Natural killer cell (primary cell): ENCODE measurements at regions not wholly inside any gene's neighbourhood (a gene's known extent, or its start where the extent isn't known, plus 50 kb on each side); places are given as distances from the start of the nearest gene placed in this dataset.

Source experiments
- ATAC-seq, 3 donors: fragments of 150-1000 bp in 2 of 3; fragments of 200-7000 bp in 1 of 3; cut with Tn5 transposase; 1 replicate in 1 of 3; 2 replicates in 2 of 3; pipeline ENCODE4 v1.10.0; 2021; ENCODE audit warnings: mild to moderate bottlenecking in 2 of 3, moderate library complexity in 2 of 3
- DNase-seq, 2 donors: peaks; one replicate each; pipeline versions ENCODE4 v3.0.0 to v3.0.0-alpha.2; 2013 to 2021; ENCODE audit warnings: mixed read lengths in 1 of 2
- H3K27ac ChIP-seq: one replicate; pipeline ENCODE4 v1.5.1; 2013; ENCODE audit warnings: mild to moderate bottlenecking, low read length
- H3K27me3 ChIP-seq: one replicate; pipeline ENCODE4 v1.6.1; 2013; ENCODE audit warnings: low read length; ENCODE audit not compliant: control insufficient read depth, insufficient read depth
- H3K36me3 ChIP-seq: one replicate; pipeline ENCODE4 v1.6.1; 2013; ENCODE audit warnings: low read length; ENCODE audit not compliant: control insufficient read depth, insufficient read depth
- H3K4me1 ChIP-seq: one replicate; pipeline ENCODE4 v1.6.1; 2013; ENCODE audit warnings: low read length; ENCODE audit not compliant: control insufficient read depth, insufficient read depth
- H3K4me3 ChIP-seq: one replicate; pipeline ENCODE4 v1.5.1; 2013; ENCODE audit warnings: low read length
- H3K9me3 ChIP-seq: one replicate; pipeline ENCODE4 v1.6.1; 2013; ENCODE audit warnings: low read length; ENCODE audit not compliant: control insufficient read depth, insufficient read depth
- H3K27ac Mint-ChIP-seq, 2 donors: one replicate each; pipeline ENCODE4 v1.8.0; 2022; ENCODE audit warnings: mild to moderate bottlenecking in 2 of 2, mixed read lengths in 2 of 2, moderate library complexity in 1 of 2
- H3K27me3 Mint-ChIP-seq, 2 donors: one replicate each; pipeline ENCODE4 v1.8.0; 2022; ENCODE audit warnings: low read depth in 2 of 2, mixed read lengths in 2 of 2
- H3K36me3 Mint-ChIP-seq: one replicate; pipeline ENCODE4 v1.8.0; 2022; ENCODE audit warnings: mixed read lengths
- H3K4me1 Mint-ChIP-seq, 2 donors: one replicate each; pipeline ENCODE4 v1.8.0; 2022; ENCODE audit warnings: mixed read lengths in 2 of 2
- H3K4me3 Mint-ChIP-seq: one replicate; pipeline ENCODE4 v1.8.0; 2022; ENCODE audit warnings: mild to moderate bottlenecking, moderate library complexity, mixed read lengths
- H3K9me3 Mint-ChIP-seq, 2 donors: one replicate each; pipeline ENCODE4 v1.8.0; 2022; ENCODE audit warnings: mixed read lengths in 2 of 2
- WGBS: methylation state at CpG from one replicate; pipeline ENCODE4 v1.1.7; 2013; ENCODE audit warnings: missing lambda C conversion rate; ENCODE audit not compliant: insufficient coverage; 5-methylcytosine and 5-hydroxymethylcytosine counted together
- intact Hi-C: fragments of 100-400 bp; cut with micrococcal nuclease; formaldehyde crosslinking; loops from one replicate; pipeline ENCODE4 v1.14.2; 2022
- TF ChIP-seq, protein P1 (sequence below): fragments of 200-600 bp; IDR thresholded peaks from one replicate; pipeline ENCODE4 v1.8.0; 2022; ENCODE audit warnings: antibody characterized with exemption

- Mint-ChIP-seq H3K27me3 (no peaks in the 10 kb centered on the region), H3K4me1 (peaks cover 67 to 81% of the 10 kb centered on the region in 2 donors), H3K9me3 (no peaks in the 10 kb centered on the region), H3K4me3 (no peak overlapping the region), H3K36me3 (no peaks in the 10 kb centered on the region), H3K27ac (peak overlapping the region; percentile 12 to 50)
- no peaks in the 10 kb centered on the region for H3K9me3 ChIP-seq
- H3K27me3 ChIP-seq: no peaks in the 10 kb centered on the region
- H3K4me3 ChIP-seq: no peak overlapping the region
- DNase-seq (no peak), ATAC-seq (no peak)
- peaks cover 93% of the 10 kb centered on the region for H3K4me1 ChIP-seq
- intact Hi-C loops: no loop called here
- peaks cover 14% of the 10 kb centered on the region for H3K36me3 ChIP-seq
- TF ChIP-seq, protein P1, sequence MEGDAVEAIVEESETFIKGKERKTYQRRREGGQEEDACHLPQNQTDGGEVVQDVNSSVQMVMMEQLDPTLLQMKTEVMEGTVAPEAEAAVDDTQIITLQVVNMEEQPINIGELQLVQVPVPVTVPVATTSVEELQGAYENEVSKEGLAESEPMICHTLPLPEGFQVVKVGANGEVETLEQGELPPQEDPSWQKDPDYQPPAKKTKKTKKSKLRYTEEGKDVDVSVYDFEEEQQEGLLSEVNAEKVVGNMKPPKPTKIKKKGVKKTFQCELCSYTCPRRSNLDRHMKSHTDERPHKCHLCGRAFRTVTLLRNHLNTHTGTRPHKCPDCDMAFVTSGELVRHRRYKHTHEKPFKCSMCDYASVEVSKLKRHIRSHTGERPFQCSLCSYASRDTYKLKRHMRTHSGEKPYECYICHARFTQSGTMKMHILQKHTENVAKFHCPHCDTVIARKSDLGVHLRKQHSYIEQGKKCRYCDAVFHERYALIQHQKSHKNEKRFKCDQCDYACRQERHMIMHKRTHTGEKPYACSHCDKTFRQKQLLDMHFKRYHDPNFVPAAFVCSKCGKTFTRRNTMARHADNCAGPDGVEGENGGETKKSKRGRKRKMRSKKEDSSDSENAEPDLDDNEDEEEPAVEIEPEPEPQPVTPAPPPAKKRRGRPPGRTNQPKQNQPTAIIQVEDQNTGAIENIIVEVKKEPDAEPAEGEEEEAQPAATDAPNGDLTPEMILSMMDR: no peak
- 93% methylated on average over 22 of the region's 22 CpGs for WGBS
- H3K27ac ChIP-seq: no peak overlapping the region
Observed at GRCh38 chr17:77378318-77379064, 237.7 kb downstream of the SEC14L1 start.

DNA sequence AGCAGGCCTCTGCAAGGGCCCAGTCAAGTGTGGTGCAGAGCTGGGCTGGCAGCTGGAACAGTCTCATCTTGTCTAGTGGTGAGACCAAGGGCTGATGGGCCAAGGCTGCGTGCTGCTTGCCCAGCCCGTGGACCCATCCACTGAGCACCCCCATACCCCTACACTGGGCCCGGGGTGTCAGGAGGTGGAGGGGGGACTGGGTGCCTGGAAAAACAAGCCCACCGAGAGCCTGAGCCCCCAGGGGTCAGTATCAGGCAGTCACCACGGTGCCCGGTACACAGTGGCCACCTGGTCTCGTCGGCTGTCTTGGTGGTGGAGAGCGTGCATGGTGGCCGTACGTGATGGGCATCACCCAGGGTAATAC is 238.3 kb downstream of the SEC14L1 start:
- H3K4me1 ChIP-seq: peaks cover 99% of the 10 kb centered on the region
- no peak for DNase-seq
- 95% methylated on average over 8 of the region's 11 CpGs for WGBS
- no peak overlapping the region for H3K27ac ChIP-seq
- H3K4me3 ChIP-seq: no peak overlapping the region
- Mint-ChIP-seq H3K9me3 (no peaks in the 10 kb centered on the region), H3K4me1 (peaks cover 70 to 82% of the 10 kb centered on the region in 2 donors), H3K36me3 (no peaks in the 10 kb centered on the region), H3K27ac (no peak overlapping the region), H3K27me3 (no peaks in the 10 kb centered on the region), H3K4me3 (no peak overlapping the region)
- H3K36me3 ChIP-seq: peaks cover 16% of the 10 kb centered on the region
- no peaks in the 10 kb centered on the region for H3K9me3 ChIP-seq
- ATAC-seq: no peak
- TF ChIP-seq, protein P1: no peak
- intact Hi-C loops: no loop called here
- H3K27me3 ChIP-seq: no peaks in the 10 kb centered on the region

- H3K27me3 Mint-ChIP-seq: no peaks in the 10 kb centered on the region
- ATAC-seq: no peak
- peaks cover 17% of the 10 kb centered on the region for H3K36me3 ChIP-seq
- H3K4me1 Mint-ChIP-seq: peaks cover 65 to 75% of the 10 kb centered on the region in 2 donors
- no peak overlapping the region for H3K4me3 Mint-ChIP-seq
- no peaks in the 10 kb centered on the region for H3K9me3 Mint-ChIP-seq
- WGBS: 87% methylated on average over 5 of the region's 6 CpGs
- H3K4me3 ChIP-seq: no peak overlapping the region
- peaks cover 98% of the 10 kb centered on the region for H3K4me1 ChIP-seq
- intact Hi-C loops: no loop called here
- H3K9me3 ChIP-seq: no peaks in the 10 kb centered on the region
- no peak for DNase-seq
- H3K27me3 ChIP-seq: no peaks in the 10 kb centered on the region
- TF ChIP-seq, protein P1: no peak
- no peak overlapping the region for H3K27ac ChIP-seq
- H3K27ac Mint-ChIP-seq: no peak overlapping the region
- no peaks in the 10 kb centered on the region for H3K36me3 Mint-ChIP-seq
Observed at GRCh38 chr17:77379832-77380231, 239.1 kb downstream of the SEC14L1 start.
